Activated T-cell treated with anti-CD3 and anti-CD28 coated beads for 48 hours (primary cell): ENCODE measurements at regions not wholly inside any gene's neighbourhood (a gene's known extent, or its start where the extent isn't known, plus 50 kb on each side); places are given as distances from the start of the nearest gene placed in this dataset.
A peak's percentile ranks its signal among the peaks of the same experiment; 100 is the strongest.

Experiments
- DNase-seq: peaks from one replicate; pipeline ENCODE4 v3.0.0-alpha.2; 2020; ENCODE audit warnings: low read depth

DNA sequence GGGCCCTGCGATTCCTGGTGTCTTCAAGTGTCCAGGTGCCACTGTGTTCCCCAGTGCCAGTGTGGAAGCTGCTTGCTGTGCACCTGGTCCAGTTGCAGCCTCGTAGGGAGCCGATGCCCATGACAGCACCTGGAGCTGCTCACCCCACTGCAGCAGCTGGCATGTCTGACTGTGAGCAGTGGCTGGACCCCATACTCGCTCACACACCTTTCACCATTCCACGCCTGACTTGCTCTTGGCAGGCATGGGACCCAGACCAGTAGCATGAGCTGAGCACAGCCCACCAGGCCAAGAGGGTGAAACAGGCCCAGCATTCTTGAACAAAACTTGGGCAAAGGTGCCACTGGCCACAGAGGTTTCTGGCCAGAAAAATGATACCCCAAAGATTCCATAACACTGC lies 124.5 kb upstream of the THY1 start:
- no peak for DNase-seq

- no peak for DNase-seq
Observed at GRCh38 chr11:119545978-119546915, 123.3 kb upstream of the THY1 start.

- DNase-seq: no peak
Observed at GRCh38 chr11:119540370-119541125, 117.6 kb upstream of the THY1 start.

- DNase-seq: no peak
Observed at GRCh38 chr11:119539583-119539982, 116.6 kb upstream of the THY1 start.

DNA sequence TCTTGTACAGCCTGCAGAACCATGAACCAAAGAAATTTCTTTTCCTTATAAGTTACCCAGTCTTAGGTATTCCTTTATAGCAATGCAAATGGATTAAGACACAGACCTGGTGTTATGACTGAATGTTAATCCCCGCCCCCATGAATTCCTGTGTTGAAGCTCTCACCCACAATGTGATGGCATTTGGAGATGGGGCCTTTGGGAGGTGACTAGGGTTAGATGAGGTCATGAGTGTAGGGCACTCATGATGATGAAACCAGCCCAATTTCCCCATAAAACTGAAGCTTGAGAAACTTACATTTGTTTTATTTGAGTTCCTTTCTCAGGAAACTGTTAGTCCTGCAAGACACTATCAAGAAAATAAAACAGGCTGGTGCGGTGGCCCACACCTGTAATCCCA lies 115.8 kb upstream of the THY1 start:
- no peak for DNase-seq

DNA sequence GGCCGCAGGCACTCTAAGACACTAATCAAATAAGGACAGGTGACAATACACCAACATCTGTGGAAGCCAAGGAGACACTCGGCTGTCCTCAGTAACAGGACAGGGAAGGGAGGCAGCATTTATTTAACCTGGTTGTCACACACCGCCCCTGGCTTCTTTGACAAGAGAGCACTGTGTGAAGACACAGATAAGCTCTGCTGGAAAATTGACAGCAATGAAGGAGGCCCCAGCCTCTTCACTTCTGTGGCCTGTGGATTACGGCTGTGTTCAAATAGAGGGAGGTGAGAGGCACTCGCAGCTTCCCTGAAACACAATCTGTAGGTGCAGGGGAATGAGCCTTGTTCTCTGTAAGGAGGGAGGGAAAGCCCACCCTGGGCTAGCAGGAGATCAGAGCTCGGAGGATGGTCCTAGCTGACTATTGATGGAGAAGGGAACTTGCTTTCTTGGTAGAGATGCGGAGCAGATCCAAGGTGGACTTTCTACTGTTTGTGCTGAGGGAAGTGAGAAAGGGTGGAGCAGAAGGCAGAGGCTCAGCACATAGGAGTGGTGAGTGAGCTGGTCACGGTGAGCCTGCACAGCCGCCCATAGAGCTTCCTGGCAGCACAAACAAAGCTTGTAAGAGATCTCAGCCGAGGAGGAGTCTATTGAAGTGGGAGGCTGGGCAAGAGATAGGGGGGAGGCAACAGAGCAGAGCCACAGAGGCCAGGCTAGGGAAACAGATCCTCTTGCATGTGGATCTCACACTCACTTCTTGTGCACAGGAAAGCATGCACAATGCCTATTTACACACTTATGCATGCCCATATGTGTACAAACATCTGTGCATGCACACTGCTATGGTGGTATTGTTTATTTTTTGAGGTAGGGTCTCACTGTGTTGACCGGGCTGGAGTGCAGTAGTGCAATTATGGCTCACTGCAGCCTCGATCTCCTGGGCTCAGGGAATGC lies 114.6 kb upstream of the THY1 start:
- no peak for DNase-seq

DNA sequence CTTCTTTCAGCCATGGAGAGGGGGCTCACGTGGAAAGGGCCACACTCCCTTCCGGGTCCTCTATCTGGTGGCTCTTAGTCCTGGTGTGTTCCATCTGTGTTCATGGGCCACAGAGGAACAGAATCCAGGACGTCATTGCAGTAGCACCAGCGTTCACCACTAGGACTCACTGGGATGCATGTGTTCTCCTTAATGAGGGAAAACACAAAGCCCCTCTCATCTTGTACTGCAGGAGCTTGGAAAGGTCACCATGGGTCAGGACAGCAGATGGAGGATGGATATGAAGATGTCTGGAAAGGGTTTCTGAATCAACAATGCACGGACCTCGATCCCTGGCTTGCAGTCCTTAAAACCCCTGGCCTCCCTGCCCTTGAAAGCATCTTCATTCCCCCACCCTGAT lies 113.8 kb upstream of the THY1 start:
- DNase-seq: no peak

- DNase-seq: peak; percentile 51
Observed at GRCh38 chr11:119533921-119534736, 111.2 kb upstream of the THY1 start.

DNA sequence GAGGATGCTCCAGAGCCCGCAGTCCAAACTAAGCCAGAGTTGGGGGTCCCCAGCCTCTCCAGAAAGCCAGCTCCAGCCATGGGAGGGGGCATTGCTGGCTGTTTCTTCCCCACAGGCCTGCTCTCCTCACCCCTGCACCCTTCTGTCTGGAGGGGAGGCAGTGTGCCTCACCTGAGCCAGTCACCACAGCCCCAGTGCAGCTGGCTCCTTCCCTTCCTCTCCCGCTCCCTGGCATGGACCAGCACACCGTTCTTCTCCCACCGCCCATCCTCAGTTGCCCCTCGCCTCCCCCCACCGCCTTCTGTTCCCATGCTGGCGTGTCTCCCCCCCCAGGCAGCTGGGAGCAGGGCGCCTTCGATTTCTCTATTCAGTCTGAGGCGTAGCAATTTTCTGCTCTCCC lies 110.5 kb upstream of the THY1 start:
- DNase-seq: no peak

DNA sequence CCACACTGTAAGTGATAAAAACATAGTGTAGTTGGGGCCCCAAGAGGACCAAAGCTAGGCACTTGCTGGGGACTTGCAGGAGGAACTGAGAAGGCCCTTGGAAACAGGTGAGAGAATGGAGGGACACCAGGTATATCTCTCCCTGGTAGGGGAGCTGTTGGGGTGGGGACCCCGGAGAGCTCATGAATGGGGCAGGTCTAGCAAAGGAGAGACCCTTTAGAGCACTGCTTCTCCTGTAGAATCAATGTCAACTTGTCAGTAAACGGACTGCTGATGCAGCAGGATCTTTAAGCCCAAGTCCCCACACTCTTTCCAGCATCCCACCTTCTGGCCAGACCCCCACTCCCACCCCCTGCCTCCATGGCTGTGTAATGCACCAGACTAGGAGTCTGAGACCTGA lies 109.6 kb upstream of the THY1 start:
- DNase-seq: no peak

DNA sequence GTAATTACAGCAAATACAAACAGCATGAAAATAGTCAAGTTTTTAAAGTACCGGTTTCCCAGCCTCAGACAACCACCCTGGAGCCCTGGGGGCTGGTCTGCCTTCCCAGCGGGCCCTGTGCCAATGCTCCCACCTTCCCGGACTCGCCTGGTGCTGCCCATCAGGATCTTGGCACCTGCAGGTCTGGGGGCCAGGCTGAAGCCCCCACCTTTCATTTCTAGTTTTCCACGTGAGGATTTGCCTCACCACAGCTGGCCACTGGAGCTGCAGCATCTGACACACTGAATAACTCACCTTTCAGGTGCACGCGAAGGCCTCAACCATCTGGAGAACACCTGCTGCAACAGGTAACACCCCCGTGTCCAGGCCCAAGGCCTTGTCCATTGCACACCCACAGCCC lies 108.7 kb upstream of the THY1 start:
- DNase-seq: no peak

- no peak for DNase-seq
Observed at GRCh38 chr11:119531056-119531455, 108.1 kb upstream of the THY1 start.

GRCh38 chr11:119530509-119530908 lies 107.5 kb upstream of the THY1 start:
- DNase-seq: no peak

- DNase-seq: no peak
Observed at GRCh38 chr11:119529936-119530335, 107.0 kb upstream of the THY1 start.

- DNase-seq: no peak
Observed at GRCh38 chr11:119529063-119529845, 106.3 kb upstream of the THY1 start.

DNA sequence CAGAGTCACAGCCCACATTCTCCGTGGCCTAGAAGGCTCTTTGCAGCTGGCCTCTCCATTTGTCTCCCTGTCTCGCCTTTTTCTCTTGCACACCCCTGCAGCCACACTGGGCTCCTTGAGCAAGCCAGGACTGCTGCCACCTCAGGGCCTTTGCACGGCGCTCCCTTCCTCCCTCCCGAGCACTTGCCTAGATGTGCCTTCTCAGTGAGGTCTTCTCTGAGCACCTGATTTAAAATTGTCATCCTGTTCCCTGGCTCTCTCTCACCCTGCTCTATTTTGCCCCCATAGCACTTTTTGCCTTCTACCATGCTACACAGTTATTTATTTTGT lies 102.9 kb upstream of the THY1 start:
- no peak for DNase-seq

DNA sequence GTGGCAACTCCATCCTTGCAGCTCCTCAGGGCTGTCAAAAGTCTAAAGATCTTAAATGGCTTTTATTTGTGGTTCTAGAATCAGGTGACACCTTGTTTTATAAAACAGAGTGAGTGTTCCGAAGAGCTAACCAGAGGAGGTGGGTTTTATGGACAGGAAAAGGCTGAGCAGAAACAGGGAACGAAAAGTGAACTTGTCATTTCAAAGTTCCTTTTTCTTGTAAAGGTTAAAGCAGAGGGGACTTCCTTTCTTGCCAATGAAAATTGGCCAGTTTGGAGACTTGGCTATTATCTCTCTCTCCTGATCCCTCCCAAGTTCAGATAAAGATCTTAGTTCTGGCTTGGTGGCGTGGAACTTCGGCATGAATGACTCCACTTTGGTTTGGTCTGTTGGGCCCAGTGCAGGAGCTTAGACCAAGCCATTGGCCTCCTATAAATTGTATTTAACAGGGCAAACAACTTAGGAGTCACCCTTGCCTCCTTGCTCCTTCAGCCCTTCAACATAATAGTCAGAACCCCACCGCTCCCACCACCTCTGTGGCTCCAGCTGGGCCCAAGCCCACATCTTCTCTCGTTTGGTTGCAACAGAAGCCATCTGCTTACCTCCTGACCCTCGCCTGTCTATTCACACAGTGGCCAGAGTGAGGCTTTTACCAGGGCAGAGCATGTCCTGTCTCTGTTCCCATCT lies 102.4 kb upstream of the THY1 start:
- DNase-seq: no peak

DNA sequence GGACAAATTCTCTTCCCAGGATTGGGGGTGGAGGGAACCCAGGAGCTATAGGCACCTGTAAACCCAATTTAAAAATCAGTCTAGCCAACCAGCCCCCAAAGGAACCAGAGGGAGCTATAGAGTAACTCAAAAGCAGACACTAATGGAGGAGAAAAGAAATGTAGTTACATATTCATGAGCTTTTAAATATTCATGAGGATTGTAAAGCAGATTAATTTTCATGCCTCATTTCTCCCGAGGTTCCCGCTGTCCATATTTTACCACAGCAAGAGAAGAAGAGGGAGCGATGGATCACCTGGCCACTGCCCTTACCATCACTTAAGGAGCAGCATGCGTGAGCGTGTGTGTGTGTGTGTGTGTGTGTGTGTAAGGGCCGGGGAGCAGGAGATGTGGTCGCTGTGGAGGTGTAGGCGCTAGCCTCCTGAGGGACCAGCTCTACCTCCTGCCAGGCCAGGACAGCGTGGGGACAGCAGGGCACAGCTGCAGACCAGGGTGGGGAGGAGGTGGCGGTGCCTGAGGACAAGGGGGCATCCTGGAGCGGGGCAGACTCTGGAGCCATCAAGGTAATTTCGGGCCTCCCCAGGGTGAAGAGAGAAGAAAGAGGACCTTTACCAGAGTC lies 100.7 kb upstream of the THY1 start:
- DNase-seq: no peak

GRCh38 chr11:119522609-119523008 lies 99.6 kb upstream of the THY1 start:
- no peak for DNase-seq

DNA sequence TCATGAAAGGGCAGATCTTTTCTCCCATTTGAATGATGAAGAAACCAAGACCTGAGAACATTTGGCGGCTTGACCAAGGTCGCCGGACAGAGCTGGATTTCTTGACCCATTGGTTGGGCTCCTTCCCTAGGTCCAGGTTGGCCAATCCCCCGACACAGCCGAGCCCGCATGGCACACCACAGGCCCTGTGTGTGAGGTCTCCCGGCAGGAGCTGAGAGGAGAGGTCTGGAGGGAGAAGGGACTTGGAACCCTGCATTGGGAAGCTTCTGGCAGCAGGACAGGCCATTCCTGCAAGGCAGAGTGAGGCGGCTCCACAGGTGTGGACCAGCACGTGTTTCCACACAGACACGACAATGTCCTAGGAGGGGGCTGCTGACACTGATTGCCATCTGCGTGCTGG lies 98.6 kb upstream of the THY1 start:
- no peak for DNase-seq
